Panc1 (cell line): ENCODE measurements at regions not wholly inside any gene's neighbourhood (a gene's known extent, or its start where the extent isn't known, plus 50 kb on each side); places are given as distances from the start of the nearest gene placed in this dataset.

Experiments
- ATAC-seq: fragments of 200-7000 bp; cut with Tn5 transposase; 2 replicates; pipeline ENCODE4 v1.9.1; 2020; ENCODE audit warnings: mild to moderate bottlenecking, moderate library complexity
- BruUV-seq: library from RNA; stranded (reverse); fragments of 400-500 nt; replicated peaks from 2 replicates; lab custom pipeline; 2021; lab: Mats Ljungman, UMichigan
- CTCF ChIA-PET: fragments of 300-600 bp; sonication (Branson Sonifier 250); formaldehyde crosslinking; loops from one replicate; lab custom pipeline; 2022; ENCODE audit warnings: antibody characterized with exemption; lab: Charles Lee
- POLR2A ChIA-PET: fragments of 300-600 bp; sonication (Branson Sonifier 250); formaldehyde crosslinking; loops from one replicate; lab custom pipeline; 2022; ENCODE audit warnings: antibody characterized with exemption; lab: Charles Lee
- DNase-seq: peaks from one replicate; pipeline ENCODE4 v3.0.0-alpha.2; 2010; ENCODE audit warnings: low read depth, low spot score
- H3K27ac ChIP-seq: 2 replicates; pipeline ENCODE4 v1.5.1; 2011; ENCODE audit warnings: mild to moderate bottlenecking, low read length, inconsistent platforms
- H3K27me3 ChIP-seq: fragments of 200-500 bp; sonication (Bioruptor generic); 2 replicates; pipeline ENCODE4 v1.6.0; 2014; ENCODE audit warnings: low read length, inconsistent platforms; ENCODE audit not compliant: control insufficient read depth, insufficient read depth
- H3K36me3 ChIP-seq: fragments of 200-500 bp; sonication (Bioruptor generic); 2 replicates; pipeline ENCODE4 v1.5.1; 2014; ENCODE audit warnings: inconsistent platforms, mild to moderate bottlenecking, low read length, moderate library complexity; ENCODE audit not compliant: control insufficient read depth, insufficient read depth
- H3K4me1 ChIP-seq: 2 replicates; pipeline ENCODE4 v1.5.1; 2011; ENCODE audit warnings: inconsistent platforms, mild to moderate bottlenecking, low read length, moderate library complexity; ENCODE audit not compliant: control insufficient read depth, insufficient read depth
- H3K4me3 ChIP-seq, 2 experiments: 2 replicates each; pipeline ENCODE4 v1.5.1; 2011 to 2012; ENCODE audit warnings: low read depth in 2 of 2, low read length in 2 of 2, mild to moderate bottlenecking in 2 of 2, inconsistent platforms in 1 of 2, moderate library complexity in 1 of 2
- H3K9me3 ChIP-seq: fragments of 200-500 bp; sonication (Bioruptor generic); 2 replicates; pipeline ENCODE4 v1.5.1; 2014; ENCODE audit warnings: low read depth, mild to moderate bottlenecking, inconsistent platforms, low read length, moderate library complexity; ENCODE audit not compliant: control insufficient read depth, insufficient read depth
- POLR2AphosphoS5 ChIP-seq: IDR thresholded peaks from 2 replicates; pipeline ENCODE4 v1.6.1; 2012; ENCODE audit warnings: mild to moderate bottlenecking, low read depth, low read length, moderate library complexity
- SIN3A ChIP-seq: IDR thresholded peaks from 2 replicates; pipeline ENCODE4 v1.6.1; 2012; ENCODE audit warnings: low read depth, mild to moderate bottlenecking, low read length, moderate library complexity, borderline replicate concordance; ENCODE audit not compliant: insufficient read depth
- TCF7L2 ChIP-seq: IDR thresholded peaks from 2 replicates; pipeline ENCODE4 v1.6.1; 2011; ENCODE audit warnings: mild to moderate bottlenecking, low read depth, low read length, inconsistent platforms
- in situ Hi-C: cut with HindIII; loops from 2 replicates; pipeline ENCODE4 v1.10.0; 2016; ENCODE audit warnings: low sequenced_read_pairs, low pct_unique_long_range_greater_than_20kb
- intact Hi-C: fragments of 100-400 bp; cut with micrococcal nuclease; formaldehyde crosslinking; loops from one replicate; pipeline ENCODE4 v1.10.0; 2022; ENCODE audit not compliant: unreplicated experiment
- TF ChIP-seq, protein P1 (sequence below), 2 experiments: IDR thresholded peaks; 2 replicates each; pipeline ENCODE4 v1.6.1; 2011 to 2012; ENCODE audit warnings: low read depth in 2 of 2, control low read depth in 1 of 2, low read length in 1 of 2, mild to moderate bottlenecking in 1 of 2, moderate library complexity in 1 of 2; ENCODE audit not compliant: insufficient read depth in 1 of 2
- TF ChIP-seq, protein P2 (sequence below): fragments of 450-650 bp; IDR thresholded peaks from 2 replicates; pipeline ENCODE4 v1.5.1; 2017; ENCODE audit warnings: mild to moderate bottlenecking

DNA sequence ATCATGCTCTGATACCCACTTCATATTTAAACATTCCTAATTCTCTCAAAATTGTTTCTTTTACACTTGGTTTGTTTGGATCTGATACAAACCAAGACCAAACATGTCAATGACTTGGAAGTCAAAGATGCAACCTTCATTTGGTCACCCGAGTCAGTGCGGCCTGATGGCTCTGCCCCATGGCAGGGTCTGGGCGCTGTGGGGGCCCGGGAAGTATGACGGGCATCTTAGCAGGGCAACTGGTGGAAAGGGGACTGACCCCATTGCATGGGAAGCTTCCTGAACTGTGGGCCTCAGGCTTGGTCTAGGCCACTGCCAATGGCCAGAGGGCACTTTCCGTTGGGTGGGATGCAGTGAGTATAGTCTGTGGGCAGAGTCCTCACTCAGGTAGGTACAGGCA, 178.0 kb downstream of the KATNIP start:
- intact Hi-C loops = no loop called here
- DNase-seq (no peak), ATAC-seq (no peak)
- TF ChIP-seq, protein P1, sequence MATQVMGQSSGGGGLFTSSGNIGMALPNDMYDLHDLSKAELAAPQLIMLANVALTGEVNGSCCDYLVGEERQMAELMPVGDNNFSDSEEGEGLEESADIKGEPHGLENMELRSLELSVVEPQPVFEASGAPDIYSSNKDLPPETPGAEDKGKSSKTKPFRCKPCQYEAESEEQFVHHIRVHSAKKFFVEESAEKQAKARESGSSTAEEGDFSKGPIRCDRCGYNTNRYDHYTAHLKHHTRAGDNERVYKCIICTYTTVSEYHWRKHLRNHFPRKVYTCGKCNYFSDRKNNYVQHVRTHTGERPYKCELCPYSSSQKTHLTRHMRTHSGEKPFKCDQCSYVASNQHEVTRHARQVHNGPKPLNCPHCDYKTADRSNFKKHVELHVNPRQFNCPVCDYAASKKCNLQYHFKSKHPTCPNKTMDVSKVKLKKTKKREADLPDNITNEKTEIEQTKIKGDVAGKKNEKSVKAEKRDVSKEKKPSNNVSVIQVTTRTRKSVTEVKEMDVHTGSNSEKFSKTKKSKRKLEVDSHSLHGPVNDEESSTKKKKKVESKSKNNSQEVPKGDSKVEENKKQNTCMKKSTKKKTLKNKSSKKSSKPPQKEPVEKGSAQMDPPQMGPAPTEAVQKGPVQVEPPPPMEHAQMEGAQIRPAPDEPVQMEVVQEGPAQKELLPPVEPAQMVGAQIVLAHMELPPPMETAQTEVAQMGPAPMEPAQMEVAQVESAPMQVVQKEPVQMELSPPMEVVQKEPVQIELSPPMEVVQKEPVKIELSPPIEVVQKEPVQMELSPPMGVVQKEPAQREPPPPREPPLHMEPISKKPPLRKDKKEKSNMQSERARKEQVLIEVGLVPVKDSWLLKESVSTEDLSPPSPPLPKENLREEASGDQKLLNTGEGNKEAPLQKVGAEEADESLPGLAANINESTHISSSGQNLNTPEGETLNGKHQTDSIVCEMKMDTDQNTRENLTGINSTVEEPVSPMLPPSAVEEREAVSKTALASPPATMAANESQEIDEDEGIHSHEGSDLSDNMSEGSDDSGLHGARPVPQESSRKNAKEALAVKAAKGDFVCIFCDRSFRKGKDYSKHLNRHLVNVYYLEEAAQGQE (IDR thresholded peaks at IDR 0.05; ENCODE audit: insufficient read depth in 1 of 2, low read depth in 2 of 2, low read length in 1 of 2) = no peak
- TF ChIP-seq POLR2AphosphoS5 (no peak), TCF7L2 (no peak), SIN3A (no peak)
- TF ChIP-seq, protein P2, sequence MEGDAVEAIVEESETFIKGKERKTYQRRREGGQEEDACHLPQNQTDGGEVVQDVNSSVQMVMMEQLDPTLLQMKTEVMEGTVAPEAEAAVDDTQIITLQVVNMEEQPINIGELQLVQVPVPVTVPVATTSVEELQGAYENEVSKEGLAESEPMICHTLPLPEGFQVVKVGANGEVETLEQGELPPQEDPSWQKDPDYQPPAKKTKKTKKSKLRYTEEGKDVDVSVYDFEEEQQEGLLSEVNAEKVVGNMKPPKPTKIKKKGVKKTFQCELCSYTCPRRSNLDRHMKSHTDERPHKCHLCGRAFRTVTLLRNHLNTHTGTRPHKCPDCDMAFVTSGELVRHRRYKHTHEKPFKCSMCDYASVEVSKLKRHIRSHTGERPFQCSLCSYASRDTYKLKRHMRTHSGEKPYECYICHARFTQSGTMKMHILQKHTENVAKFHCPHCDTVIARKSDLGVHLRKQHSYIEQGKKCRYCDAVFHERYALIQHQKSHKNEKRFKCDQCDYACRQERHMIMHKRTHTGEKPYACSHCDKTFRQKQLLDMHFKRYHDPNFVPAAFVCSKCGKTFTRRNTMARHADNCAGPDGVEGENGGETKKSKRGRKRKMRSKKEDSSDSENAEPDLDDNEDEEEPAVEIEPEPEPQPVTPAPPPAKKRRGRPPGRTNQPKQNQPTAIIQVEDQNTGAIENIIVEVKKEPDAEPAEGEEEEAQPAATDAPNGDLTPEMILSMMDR = no peak
- peaks cover 7% of the 10 kb centered on the region; the same call in 1 of the 2 replicates for H3K4me1 ChIP-seq
- H3K36me3 ChIP-seq = no peaks in the 10 kb centered on the region
- ChIA-PET CTCF (no interaction called here), POLR2A (no interaction called here)
- no peaks in the 10 kb centered on the region for H3K27me3 ChIP-seq
- H3K9me3 ChIP-seq = no peaks in the 10 kb centered on the region
- BruUV-seq = no TSS peak
- in situ Hi-C loops = no loop called here
- no peak overlapping the region for H3K4me3 ChIP-seq
- H3K27ac ChIP-seq = no peak overlapping the region

DNA sequence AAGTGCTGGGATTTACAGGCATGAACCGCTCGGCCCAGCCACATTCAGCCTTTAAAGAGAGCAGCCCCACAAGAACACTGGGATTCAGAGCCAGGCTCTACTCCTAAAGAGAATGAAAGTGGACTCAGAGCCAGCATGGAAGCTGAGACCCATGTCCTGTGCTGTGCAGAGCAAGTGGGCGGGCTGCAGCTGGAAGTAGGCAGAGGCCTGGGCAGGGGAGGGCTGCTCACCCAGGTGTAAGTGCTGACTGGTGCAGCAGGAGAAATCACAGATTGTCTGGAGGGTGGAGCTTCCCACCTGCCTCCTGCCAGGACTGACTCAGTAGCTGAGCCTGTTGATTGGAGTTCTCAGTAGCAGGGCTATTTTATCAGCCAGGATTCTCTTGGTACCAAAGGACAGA, 178.7 kb downstream of the KATNIP start:
- intact Hi-C loops (no loop called here), in situ Hi-C loops (no loop called here)
- DNase-seq (no peak), ATAC-seq (no peak)
- Histone ChIP-seq H3K27ac (no peak overlapping the region), H3K36me3 (no peaks in the 10 kb centered on the region), H3K4me3 (no peak overlapping the region), H3K4me1 (peaks cover 7% of the 10 kb centered on the region; the same call in 1 of the 2 replicates), H3K27me3 (no peaks in the 10 kb centered on the region), H3K9me3 (no peaks in the 10 kb centered on the region)
- no TSS peak for BruUV-seq
- ChIA-PET CTCF (no interaction called here), POLR2A (no interaction called here)
- TF ChIP-seq POLR2AphosphoS5 (no peak), SIN3A (no peak), TCF7L2 (no peak)
- TF ChIP-seq, protein P2 = no peak
- TF ChIP-seq, protein P1 (IDR thresholded peaks at IDR 0.05; ENCODE audit: insufficient read depth in 1 of 2, low read depth in 2 of 2, low read length in 1 of 2) = no peak
